Hepatocyte (in vitro differentiated cells): ENCODE measurements at regions not wholly inside any gene's neighbourhood (a gene's known extent, or its start where the extent isn't known, plus 50 kb on each side); places are given as distances from the start of the nearest gene placed in this dataset.

ENCODE experiments used
- DNase-seq: peaks from one replicate; pipeline ENCODE4 v3.0.0-alpha.2; 2016; ENCODE audit warnings: low spot score
- H2AFZ ChIP-seq: fragments of 200-600 bp; sonication (generic); 2 replicates; pipeline ENCODE4 v1.6.0; 2016; ENCODE audit warnings: antibody characterized with exemption, mild to moderate bottlenecking
- H3K27ac ChIP-seq: fragments of 200-600 bp; sonication (generic); 2 replicates; pipeline ENCODE4 v1.5.1; 2016; ENCODE audit warnings: mild to moderate bottlenecking
- H3K27me3 ChIP-seq: fragments of 200-600 bp; sonication (generic); 2 replicates; pipeline ENCODE4 v1.6.1; 2016
- H3K36me3 ChIP-seq: fragments of 200-600 bp; sonication (generic); replicated peaks from 2 replicates; pipeline ENCODE4 v1.5.1; 2016; ENCODE audit warnings: low read depth; ENCODE audit not compliant: insufficient read depth
- H3K4me1 ChIP-seq: fragments of 200-600 bp; sonication (generic); 2 replicates; pipeline ENCODE4 v1.5.1; 2016; ENCODE audit warnings: mild to moderate bottlenecking, moderate library complexity; ENCODE audit not compliant: insufficient read depth
- H3K4me2 ChIP-seq: fragments of 200-600 bp; sonication (generic); 2 replicates; pipeline ENCODE4 v1.6.0; 2016
- H3K4me3 ChIP-seq: fragments of 200-600 bp; sonication (generic); 2 replicates; pipeline ENCODE4 v1.5.1; 2016; ENCODE audit warnings: mild to moderate bottlenecking
- H3K79me2 ChIP-seq: fragments of 200-600 bp; sonication (generic); 2 replicates; pipeline ENCODE4 v1.6.0; 2017; ENCODE audit warnings: mild to moderate bottlenecking
- H3K9me2 ChIP-seq: fragments of 200-600 bp; sonication (generic); replicated peaks from 2 replicates; pipeline ENCODE4 v1.6.0; 2017; ENCODE audit warnings: mild to moderate bottlenecking; ENCODE audit not compliant: insufficient read depth
- H3K9me3 ChIP-seq: fragments of 200-600 bp; sonication (generic); 2 replicates; pipeline ENCODE4 v1.5.1; 2016; ENCODE audit warnings: low read depth, mild to moderate bottlenecking
- H4K20me1 ChIP-seq: fragments of 200-600 bp; sonication (generic); 2 replicates; pipeline ENCODE4 v1.6.0; 2016; ENCODE audit warnings: mild to moderate bottlenecking; ENCODE audit not compliant: insufficient read depth, poor library complexity, severe bottlenecking
- CTCF ChIP-seq: fragments of 200-600 bp; sonication (generic); IDR thresholded peaks from 2 replicates; pipeline ENCODE4 v1.5.1; 2016; ENCODE audit warnings: antibody characterized with exemption, mild to moderate bottlenecking; ENCODE audit not compliant: poor library complexity
- EZH2 ChIP-seq: fragments of 200-600 bp; sonication (generic); IDR thresholded peaks from 2 replicates; pipeline ENCODE4 v1.6.1; 2016; ENCODE audit warnings: antibody characterized with exemption, mild to moderate bottlenecking, borderline replicate concordance
- EZH2phosphoT487 ChIP-seq: fragments of 200-600 bp; sonication (generic); IDR thresholded peaks from one replicate; pipeline ENCODE4 v1.6.1; 2018; ENCODE audit warnings: antibody characterized with exemption, mild to moderate bottlenecking, low read depth, moderate library complexity; ENCODE audit not compliant: unreplicated experiment, severe bottlenecking
- WGBS: methylation state at CpG from one replicate; pipeline ENCODE4 v1.1.6; 2016; ENCODE audit warnings: low lambda C conversion rate; ENCODE audit errors: missing lambda C conversion rate; 5-methylcytosine and 5-hydroxymethylcytosine counted together

DNA sequence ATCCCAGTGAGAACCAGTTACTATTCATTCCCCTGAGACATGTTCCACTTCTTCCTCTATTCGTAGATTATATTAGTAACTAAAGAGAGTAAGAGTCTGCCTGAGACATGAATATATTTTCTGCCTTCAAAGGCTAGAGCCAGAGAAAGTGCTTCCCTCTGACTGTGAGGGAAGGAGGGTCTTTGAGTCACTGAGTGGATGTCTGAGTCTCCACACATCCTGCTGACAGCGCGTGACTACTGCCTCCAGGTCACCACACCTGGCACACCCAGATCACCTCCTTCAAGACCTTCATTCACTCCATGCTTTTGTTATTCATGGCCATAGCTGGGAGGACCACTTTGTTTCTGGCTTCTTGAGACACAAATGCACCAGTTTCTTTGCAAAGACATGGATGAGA is 135.6 kb downstream of the SOX2 start:
- Histone ChIP-seq H2AFZ (no peak overlapping the region), H3K4me1 (peaks cover 3% of the 10 kb centered on the region), H4K20me1 (no peaks in the 10 kb centered on the region), H3K27me3 (no peaks in the 10 kb centered on the region), H3K4me3 (no peak overlapping the region), H3K4me2 (no peak overlapping the region), H3K9me2 (no peaks in the 10 kb centered on the region), H3K27ac (no peak overlapping the region), H3K9me3 (no peaks in the 10 kb centered on the region), H3K79me2 (no peaks in the 10 kb centered on the region), H3K36me3 (no peaks in the 10 kb centered on the region)
- TF ChIP-seq EZH2phosphoT487 (no peak), CTCF (no peak), EZH2 (no peak)
- no peak for DNase-seq
- WGBS, result 96% methylated on average over 3 of the region's 3 CpGs

GRCh38 chr3:181851063-181851462 is 139.3 kb downstream of the SOX2 start:
- WGBS, result 19% methylated on average over 4 of the region's 4 CpGs
- no peak overlapping the region for H3K4me3 ChIP-seq
- H2AFZ ChIP-seq, result no peak overlapping the region
- H4K20me1 ChIP-seq, result no peaks in the 10 kb centered on the region
- H3K79me2 ChIP-seq, result no peaks in the 10 kb centered on the region
- no peak for TF ChIP-seq EZH2phosphoT487
- TF ChIP-seq EZH2, result no peak
- TF ChIP-seq CTCF, result no peak
- H3K4me1 ChIP-seq, result peaks cover 3% of the 10 kb centered on the region
- no peaks in the 10 kb centered on the region for H3K36me3 ChIP-seq
- H3K9me2 ChIP-seq, result no peaks in the 10 kb centered on the region
- H3K27ac ChIP-seq, result no peak overlapping the region
- no peaks in the 10 kb centered on the region for H3K9me3 ChIP-seq
- DNase-seq, result peak; percentile 36
- no peaks in the 10 kb centered on the region for H3K27me3 ChIP-seq
- no peak overlapping the region for H3K4me2 ChIP-seq

DNA sequence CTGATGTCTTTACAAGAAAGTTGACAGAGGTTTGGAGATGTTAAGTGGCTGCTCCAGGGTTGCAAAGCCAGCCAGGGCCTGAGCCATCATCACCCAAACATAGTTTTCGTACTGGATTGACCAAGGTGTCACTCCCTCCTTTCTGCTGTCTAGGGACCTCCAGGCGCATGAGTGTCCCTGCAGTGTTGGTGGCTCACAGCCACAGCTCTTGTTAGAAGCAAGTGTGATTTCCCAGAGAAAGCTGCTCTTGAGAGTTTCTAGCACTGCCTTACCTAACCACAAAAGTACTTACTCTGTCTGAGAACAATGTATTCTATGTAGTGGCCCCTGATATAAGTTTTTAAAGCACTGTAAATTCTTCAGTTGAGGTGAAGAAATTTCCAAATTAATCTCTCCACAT is 144.1 kb downstream of the SOX2 start:
- TF ChIP-seq CTCF (no peak), EZH2 (no peak)
- H3K27me3 ChIP-seq, result no peaks in the 10 kb centered on the region
- H3K27ac ChIP-seq, result no peak overlapping the region
- H3K9me2 ChIP-seq, result no peaks in the 10 kb centered on the region
- no peak overlapping the region for H3K4me2 ChIP-seq
- H3K79me2 ChIP-seq, result no peaks in the 10 kb centered on the region
- H2AFZ ChIP-seq, result no peak overlapping the region
- no peak for DNase-seq
- no peaks in the 10 kb centered on the region for H4K20me1 ChIP-seq
- 48% methylated on average over 2 of the region's 2 CpGs for WGBS
- peaks cover 3% of the 10 kb centered on the region for H3K4me1 ChIP-seq
- no peaks in the 10 kb centered on the region for H3K9me3 ChIP-seq
- no peaks in the 10 kb centered on the region for H3K36me3 ChIP-seq
- H3K4me3 ChIP-seq, result no peak overlapping the region

DNA sequence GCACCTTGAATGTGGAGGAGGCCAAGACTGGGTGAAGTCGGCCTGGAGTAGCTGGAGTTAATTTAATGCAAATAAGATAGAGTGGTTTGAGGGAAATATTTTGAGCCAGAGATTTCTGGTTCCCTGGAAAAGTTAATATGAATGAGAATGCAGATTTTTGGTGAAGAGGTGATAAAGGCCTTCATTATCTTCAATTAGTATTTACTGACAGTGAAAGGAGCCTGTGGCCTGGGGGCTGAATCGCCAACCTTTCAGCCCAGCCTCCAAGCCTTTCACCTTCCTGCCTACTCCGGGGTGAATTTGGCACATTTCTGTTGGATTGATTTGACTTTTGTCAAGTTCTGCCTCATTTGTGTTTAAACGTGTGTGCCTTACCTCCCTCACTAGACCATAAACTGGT is 147.8 kb downstream of the SOX2 start:
- 28% methylated on average over 4 of the region's 4 CpGs for WGBS

More for the DNA sequence above, 147.8 kb downstream of the SOX2 start:
- Histone ChIP-seq H3K9me2 (no peaks in the 10 kb centered on the region), H2AFZ (no peak overlapping the region), H3K79me2 (no peaks in the 10 kb centered on the region), H3K36me3 (no peaks in the 10 kb centered on the region), H3K27me3 (no peaks in the 10 kb centered on the region), H3K4me3 (no peak overlapping the region), H3K9me3 (no peaks in the 10 kb centered on the region), H3K4me1 (no peaks in the 10 kb centered on the region), H4K20me1 (no peaks in the 10 kb centered on the region), H3K4me2 (no peak overlapping the region), H3K27ac (no peak overlapping the region)
- no peak for DNase-seq
- TF ChIP-seq EZH2phosphoT487 (no peak), EZH2 (no peak), CTCF (no peak)
